GM18858 (cell line): ENCODE measurements at regions not wholly inside any gene's neighbourhood (a gene's known extent, or its start where the extent isn't known, plus 50 kb on each side); places are given as distances from the start of the nearest gene placed in this dataset.

Experiments used
- ATAC-seq: cut with Tn5 transposase; IDR thresholded peaks from one replicate; pipeline ENCODE4 v1.9.1; 2021; ENCODE audit not compliant: unreplicated experiment

- no peak for ATAC-seq
Observed at GRCh38 chr9:26112724-26113123, 434.5 kb upstream of the TUSC1 start.

- ATAC-seq = no peak
Observed at GRCh38 chr9:26086396-26086795, 408.2 kb upstream of the TUSC1 start.

- no peak for ATAC-seq
Observed at GRCh38 chr9:26081847-26082246, 403.6 kb upstream of the TUSC1 start.

GRCh38 chr9:26078706-26079105 lies 400.5 kb upstream of the TUSC1 start:
- ATAC-seq = no peak

GRCh38 chr9:26077860-26078259 lies 399.6 kb upstream of the TUSC1 start:
- no peak for ATAC-seq

GRCh38 chr9:26067608-26068007 lies 389.4 kb upstream of the TUSC1 start:
- no peak for ATAC-seq

- ATAC-seq = no peak
Observed at GRCh38 chr9:26066237-26066636, 388.0 kb upstream of the TUSC1 start.

- no peak for ATAC-seq
Observed at GRCh38 chr9:26061948-26062575, 383.8 kb upstream of the TUSC1 start.

- ATAC-seq = no peak
Observed at GRCh38 chr9:26058111-26058895, 380.1 kb upstream of the TUSC1 start.

- no peak for ATAC-seq
Observed at GRCh38 chr9:26057050-26057449, 378.8 kb upstream of the TUSC1 start.

- no peak for ATAC-seq
Observed at GRCh38 chr9:26054600-26055520, 376.6 kb upstream of the TUSC1 start.

- ATAC-seq = no peak
Observed at GRCh38 chr9:26053954-26054353, 375.7 kb upstream of the TUSC1 start.

- no peak for ATAC-seq
Observed at GRCh38 chr9:26043431-26043830, 365.2 kb upstream of the TUSC1 start.

- ATAC-seq = no peak
Observed at GRCh38 chr9:26034786-26035185, 356.5 kb upstream of the TUSC1 start.

- ATAC-seq = no peak
Observed at GRCh38 chr9:26033336-26033735, 355.1 kb upstream of the TUSC1 start.

GRCh38 chr9:26026423-26027100 lies 348.3 kb upstream of the TUSC1 start:
- no peak for ATAC-seq

- ATAC-seq = no peak
Observed at GRCh38 chr9:26013199-26013598, 335.0 kb upstream of the TUSC1 start.

- ATAC-seq = no peak
Observed at GRCh38 chr9:26012797-26013196, 334.6 kb upstream of the TUSC1 start.

- no peak for ATAC-seq
Observed at GRCh38 chr9:25994605-25995004, 316.4 kb upstream of the TUSC1 start.

GRCh38 chr9:25990376-25990775 lies 312.1 kb upstream of the TUSC1 start:
- ATAC-seq = no peak

- ATAC-seq = no peak
Observed at GRCh38 chr9:25975667-25976066, 297.4 kb upstream of the TUSC1 start.
